Astrocyte of the spinal cord (primary cell): ENCODE measurements at regions not wholly inside any gene's neighbourhood (a gene's known extent, or its start where the extent isn't known, plus 50 kb on each side); places are given as distances from the start of the nearest gene placed in this dataset.
"Not testable (repeated sequence)": the region's sequence is repeated elsewhere in the genome, so short reads cannot be mapped to it uniquely, and the experiment has no call there.

ENCODE experiments used
- DNase-seq: peaks from one replicate; pipeline ENCODE4 v3.0.0; 2011; ENCODE audit warnings: low read depth, low spot score
- H3K4me3 ChIP-seq: 2 replicates; pipeline ENCODE4 v1.5.1; 2011; ENCODE audit warnings: low read depth, mild to moderate bottlenecking, low read length, moderate library complexity
- in situ Hi-C: cut with HindIII; loops from 2 replicates; pipeline ENCODE4 v1.10.0; 2017; ENCODE audit warnings: low sequenced_read_pairs
- TF ChIP-seq, protein P1 (sequence below): IDR thresholded peaks from 2 replicates; pipeline ENCODE4 v1.5.1; 2012; ENCODE audit warnings: low read depth, mild to moderate bottlenecking, low read length, inconsistent platforms

DNA sequence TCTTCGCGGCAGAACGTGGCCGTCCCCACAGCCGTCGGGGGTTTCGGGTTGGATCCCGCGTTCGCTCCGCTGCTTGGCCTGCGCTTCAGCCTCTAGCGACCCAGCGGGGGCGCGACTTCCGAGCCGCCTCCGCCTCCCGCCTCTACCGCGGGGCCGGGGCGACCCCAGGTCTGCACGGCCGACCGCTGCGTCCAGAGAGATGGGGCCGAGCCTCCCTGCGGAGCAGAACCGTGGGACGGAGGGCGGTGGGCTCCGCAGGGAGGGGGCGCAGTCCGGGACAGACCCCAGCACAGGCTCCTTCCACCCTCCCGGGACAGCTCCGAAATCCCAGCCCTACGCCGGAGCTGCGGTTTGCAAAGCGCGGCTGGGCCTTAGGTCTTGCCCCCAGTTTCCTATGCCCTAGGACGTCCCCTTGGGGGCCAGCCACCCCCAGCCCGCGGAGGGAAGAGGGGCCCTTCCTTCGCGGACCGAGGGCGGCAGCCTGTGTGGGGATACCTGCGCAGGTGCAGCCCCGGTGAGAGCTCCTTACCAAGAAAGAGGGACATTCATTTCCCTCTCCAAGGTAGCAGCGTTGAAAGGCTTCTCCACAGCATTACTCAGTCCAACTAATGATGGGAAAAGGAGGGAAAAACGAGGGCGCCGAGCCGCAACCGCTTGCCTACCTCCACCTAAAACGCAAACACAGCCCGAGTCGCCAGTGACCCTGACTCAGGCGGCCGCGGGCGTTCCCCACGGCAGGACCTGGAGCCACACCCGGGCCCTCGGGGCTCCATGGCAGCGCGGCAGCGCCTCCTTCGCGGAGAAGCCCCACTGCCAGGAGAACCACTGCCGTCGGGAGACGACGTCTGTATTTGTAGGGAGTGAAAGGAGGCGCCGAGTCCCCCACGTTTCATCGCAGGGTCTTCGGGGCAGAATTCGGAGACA lies 115.7 kb downstream of the BMS1 start:
- no peak for DNase-seq
- in situ Hi-C loops: no loop called here
- no peak overlapping the region for H3K4me3 ChIP-seq
- TF ChIP-seq, protein P1, sequence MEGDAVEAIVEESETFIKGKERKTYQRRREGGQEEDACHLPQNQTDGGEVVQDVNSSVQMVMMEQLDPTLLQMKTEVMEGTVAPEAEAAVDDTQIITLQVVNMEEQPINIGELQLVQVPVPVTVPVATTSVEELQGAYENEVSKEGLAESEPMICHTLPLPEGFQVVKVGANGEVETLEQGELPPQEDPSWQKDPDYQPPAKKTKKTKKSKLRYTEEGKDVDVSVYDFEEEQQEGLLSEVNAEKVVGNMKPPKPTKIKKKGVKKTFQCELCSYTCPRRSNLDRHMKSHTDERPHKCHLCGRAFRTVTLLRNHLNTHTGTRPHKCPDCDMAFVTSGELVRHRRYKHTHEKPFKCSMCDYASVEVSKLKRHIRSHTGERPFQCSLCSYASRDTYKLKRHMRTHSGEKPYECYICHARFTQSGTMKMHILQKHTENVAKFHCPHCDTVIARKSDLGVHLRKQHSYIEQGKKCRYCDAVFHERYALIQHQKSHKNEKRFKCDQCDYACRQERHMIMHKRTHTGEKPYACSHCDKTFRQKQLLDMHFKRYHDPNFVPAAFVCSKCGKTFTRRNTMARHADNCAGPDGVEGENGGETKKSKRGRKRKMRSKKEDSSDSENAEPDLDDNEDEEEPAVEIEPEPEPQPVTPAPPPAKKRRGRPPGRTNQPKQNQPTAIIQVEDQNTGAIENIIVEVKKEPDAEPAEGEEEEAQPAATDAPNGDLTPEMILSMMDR: no peak

DNA sequence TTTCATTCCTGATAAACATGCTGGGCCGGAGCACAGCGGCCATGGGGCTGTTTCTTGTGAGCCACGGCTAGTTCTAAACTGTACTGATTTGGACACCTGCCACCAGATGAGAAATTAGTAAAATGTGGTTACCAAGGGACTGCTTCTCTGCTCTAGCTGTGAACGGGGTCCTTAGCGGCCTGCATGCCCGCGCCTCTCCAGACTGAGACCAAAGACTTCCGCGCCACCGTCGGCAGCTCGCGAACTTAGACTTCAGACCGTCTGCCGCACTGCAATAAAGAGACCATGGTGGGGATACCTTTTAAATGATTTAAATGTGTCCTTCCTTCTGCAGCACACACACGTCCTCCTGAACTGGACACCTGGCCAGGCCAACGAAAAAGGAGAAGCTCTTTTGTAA lies 116.4 kb downstream of the BMS1 start:
- H3K4me3 ChIP-seq: no peak overlapping the region
- no peak for DNase-seq
- TF ChIP-seq, protein P1: no peak
- in situ Hi-C loops: no loop called here

DNA sequence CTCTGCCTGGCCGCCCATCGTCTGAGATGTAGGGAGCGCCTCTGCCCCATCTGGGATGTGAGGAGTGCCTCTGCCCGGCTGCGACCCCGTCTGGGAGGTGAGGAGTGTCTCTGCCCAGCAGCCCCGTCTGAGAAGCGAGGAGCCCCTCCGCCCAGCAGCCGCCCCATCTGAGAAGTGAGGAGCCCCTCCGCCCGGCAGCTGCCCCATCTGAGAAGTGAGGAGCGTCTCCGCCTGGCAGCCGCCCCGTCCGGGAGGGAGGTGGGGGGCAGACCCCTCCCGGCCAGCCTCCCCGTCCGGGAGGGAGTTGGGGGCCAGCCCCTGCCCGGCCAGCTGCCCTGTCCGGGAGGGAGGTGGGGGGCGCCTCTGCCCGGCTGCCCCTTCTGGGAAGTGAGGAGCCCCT lies 117.8 kb downstream of the BMS1 start:
- in situ Hi-C loops: not testable (repeated sequence)

DNA sequence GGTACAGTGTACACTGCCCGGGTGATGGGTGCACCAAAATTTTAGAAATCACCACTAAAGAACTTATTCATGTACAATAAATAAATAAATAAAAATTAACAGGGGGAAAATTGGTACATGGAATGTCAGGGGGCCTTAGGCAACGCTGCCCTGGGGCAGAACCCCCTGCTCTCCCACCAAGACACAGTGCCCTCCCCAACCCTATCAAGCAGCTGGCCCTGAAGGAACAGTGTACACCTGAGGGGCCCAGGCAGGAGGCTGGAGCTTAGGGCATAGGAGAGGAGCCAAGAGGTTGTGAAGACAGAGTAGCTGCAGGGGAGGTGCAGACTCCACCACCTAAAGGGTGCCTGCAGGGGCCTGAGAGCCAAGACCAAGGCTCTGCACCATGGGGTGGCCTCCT lies 128.8 kb downstream of the BMS1 start:
- in situ Hi-C loops: no loop called here
- H3K4me3 ChIP-seq: no peak overlapping the region
- TF ChIP-seq, protein P1: no peak
- DNase-seq: no peak

More for the DNA sequence above, 117.8 kb downstream of the BMS1 start:
- H3K4me3 ChIP-seq, DNase-seq: not testable (repeated sequence)

DNA sequence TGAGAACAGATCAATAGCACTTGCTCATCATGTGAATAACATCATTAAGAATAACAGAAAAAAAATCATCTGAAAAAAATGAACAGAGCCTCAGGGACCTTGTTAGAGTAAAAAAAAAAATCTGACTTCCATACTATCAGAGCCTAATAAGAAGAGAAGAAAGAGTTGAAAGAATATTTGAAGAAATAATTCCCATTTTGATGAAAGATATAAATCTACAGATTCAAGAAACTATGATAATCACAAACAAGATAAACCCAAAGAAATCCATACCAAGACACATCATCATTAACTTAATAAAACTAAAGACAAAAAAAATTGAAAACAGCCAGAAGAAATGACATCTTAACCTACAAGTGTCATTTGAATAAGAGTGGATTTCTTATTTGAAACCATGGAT lies 134.4 kb downstream of the BMS1 start:
- DNase-seq: no peak
- TF ChIP-seq, protein P1: no peak
- no peak overlapping the region for H3K4me3 ChIP-seq
- in situ Hi-C loops: no loop called here

DNA sequence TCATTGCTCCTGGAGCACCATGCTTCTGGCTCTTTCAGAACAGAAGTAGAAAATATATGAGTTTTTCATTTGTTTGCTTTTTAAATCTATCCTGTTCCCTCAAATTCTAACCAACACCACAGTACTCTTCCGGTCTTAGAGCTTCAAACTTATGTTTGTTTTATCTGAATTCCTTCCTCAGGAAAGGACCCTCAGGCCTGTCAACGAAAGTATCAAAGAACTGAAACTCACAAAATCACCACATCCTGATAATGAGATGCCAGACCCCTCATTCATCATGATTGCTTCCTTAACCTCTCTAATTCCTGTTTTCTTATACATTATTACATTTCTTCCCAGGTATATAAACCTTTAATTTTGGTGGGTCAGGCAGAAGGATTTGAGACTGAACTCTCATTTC lies 135.2 kb downstream of the BMS1 start:
- in situ Hi-C loops: no loop called here
- TF ChIP-seq, protein P1: no peak
- H3K4me3 ChIP-seq: no peak overlapping the region
- no peak for DNase-seq

DNA sequence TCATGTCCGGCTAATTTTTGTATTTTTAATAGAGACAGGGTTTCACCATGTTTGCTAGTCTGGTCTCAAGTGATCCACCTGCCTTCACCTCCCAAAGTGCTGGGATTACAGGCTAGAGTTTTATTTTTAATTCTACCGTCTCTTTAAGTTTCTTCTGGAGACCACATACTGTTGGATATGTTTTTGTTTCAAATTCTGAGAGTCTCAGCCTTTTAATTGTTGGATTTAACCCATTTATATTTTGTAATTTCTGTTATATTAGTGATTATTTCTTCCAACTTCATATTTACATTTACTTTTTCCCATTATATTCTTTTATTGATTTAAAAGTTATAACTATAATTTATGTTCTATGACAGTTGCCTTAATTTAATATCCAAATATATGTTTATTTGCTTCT lies 139.4 kb downstream of the BMS1 start:
- in situ Hi-C loops: no loop called here
- no peak overlapping the region for H3K4me3 ChIP-seq
- TF ChIP-seq, protein P1: no peak
- DNase-seq: no peak
